Stimulated activated naive B cell treated with anti-CD40 and anti-IgM and Interleukin-4, amounts not matched to agents 10 μg/mL and 1 μg/mL and 100 μg/mL, for 72 hours (primary cell): ENCODE measurements at regions not wholly inside any gene's neighbourhood (a gene's known extent, or its start where the extent isn't known, plus 50 kb on each side); places are given as distances from the start of the nearest gene placed in this dataset.

ENCODE experiments used
- ATAC-seq, 2 donors: fragments of 150-1000 bp; cut with Tn5 transposase; replicated peaks; 2 replicates each; pipeline ENCODE4 v1.10.0; 2021; ENCODE audit warnings: moderate library complexity in 1 of 2
- DNase-seq: peaks from one replicate; pipeline ENCODE4 v3.0.0; 2021
- H3K27ac Mint-ChIP-seq: one replicate; pipeline ENCODE4 v1.8.0; 2022; ENCODE audit warnings: mild to moderate bottlenecking, mixed read lengths
- H3K27me3 Mint-ChIP-seq, 2 donors: one replicate each; pipeline ENCODE4 v1.8.0; 2022; ENCODE audit warnings: mixed read lengths in 2 of 2
- H3K36me3 Mint-ChIP-seq, 2 donors: one replicate each; pipeline ENCODE4 v1.8.0; 2022; ENCODE audit warnings: mixed read lengths in 2 of 2, mild to moderate bottlenecking in 1 of 2
- H3K4me1 Mint-ChIP-seq, 2 donors: one replicate each; pipeline ENCODE4 v1.8.0; 2022; ENCODE audit warnings: mixed read lengths in 2 of 2, mild to moderate bottlenecking in 1 of 2
- H3K4me3 Mint-ChIP-seq, 2 donors: one replicate each; pipeline ENCODE4 v1.8.0; 2022; ENCODE audit warnings: mild to moderate bottlenecking in 2 of 2, mixed read lengths in 2 of 2, moderate library complexity in 1 of 2
- H3K9me3 Mint-ChIP-seq, 2 donors: one replicate each; pipeline ENCODE4 v1.8.0; 2022; ENCODE audit warnings: mixed read lengths in 2 of 2, mild to moderate bottlenecking in 1 of 2

- peaks cover 0 to 4% of the 10 kb centered on the region in 2 donors for H3K36me3 Mint-ChIP-seq
- ATAC-seq = no peak
- H3K4me3 Mint-ChIP-seq = no peak overlapping the region
- no peak overlapping the region for H3K27ac Mint-ChIP-seq
- no peak for DNase-seq
- peaks cover 0 to 3% of the 10 kb centered on the region in 2 donors for H3K9me3 Mint-ChIP-seq
- H3K4me1 Mint-ChIP-seq = peaks cover 2 to 8% of the 10 kb centered on the region in 2 donors
- H3K27me3 Mint-ChIP-seq = no peaks in the 10 kb centered on the region
These were observed 73.7 kb upstream of the APOBEC4 start for GRCh38 chr1:183726825-183727224.

- ATAC-seq (no peak), DNase-seq (no peak)
- no peak overlapping the region for H3K27ac Mint-ChIP-seq
- no peaks in the 10 kb centered on the region for H3K27me3 Mint-ChIP-seq
- peaks cover 0 to 4% of the 10 kb centered on the region in 2 donors for H3K36me3 Mint-ChIP-seq
- no peak overlapping the region for H3K4me3 Mint-ChIP-seq
- peaks cover 0 to 3% of the 10 kb centered on the region in 2 donors for H3K9me3 Mint-ChIP-seq
- H3K4me1 Mint-ChIP-seq = no peaks in the 10 kb centered on the region
These were observed 71.4 kb upstream of the APOBEC4 start for GRCh38 chr1:183724350-183725042.

GRCh38 chr1:183723571-183723970 lies 70.5 kb upstream of the APOBEC4 start:
- peaks cover 0 to 3% of the 10 kb centered on the region in 2 donors for H3K9me3 Mint-ChIP-seq
- no peak overlapping the region for H3K4me3 Mint-ChIP-seq
- ATAC-seq = no peak
- no peaks in the 10 kb centered on the region for H3K4me1 Mint-ChIP-seq
- no peak for DNase-seq
- no peak overlapping the region for H3K27ac Mint-ChIP-seq
- peaks cover 0 to 4% of the 10 kb centered on the region in 2 donors for H3K36me3 Mint-ChIP-seq
- H3K27me3 Mint-ChIP-seq = no peaks in the 10 kb centered on the region

GRCh38 chr1:183721041-183721440 lies 67.9 kb upstream of the APOBEC4 start:
- Mint-ChIP-seq H3K27me3 (no peaks in the 10 kb centered on the region), H3K27ac (no peak overlapping the region), H3K9me3 (no peaks in the 10 kb centered on the region), H3K4me3 (no peak overlapping the region), H3K4me1 (no peaks in the 10 kb centered on the region), H3K36me3 (no peaks in the 10 kb centered on the region)
- ATAC-seq = no peak
- DNase-seq = no peak

- Mint-ChIP-seq H3K27ac (no peak overlapping the region), H3K4me1 (no peaks in the 10 kb centered on the region), H3K27me3 (no peaks in the 10 kb centered on the region), H3K9me3 (no peaks in the 10 kb centered on the region), H3K36me3 (no peaks in the 10 kb centered on the region), H3K4me3 (no peak overlapping the region)
- DNase-seq = no peak
- no peak for ATAC-seq
These were observed 66.9 kb upstream of the APOBEC4 start for GRCh38 chr1:183720028-183720427.

- no peaks in the 10 kb centered on the region for H3K4me1 Mint-ChIP-seq
- no peak overlapping the region for H3K27ac Mint-ChIP-seq
- no peaks in the 10 kb centered on the region for H3K9me3 Mint-ChIP-seq
- H3K36me3 Mint-ChIP-seq = no peaks in the 10 kb centered on the region
- DNase-seq (no peak), ATAC-seq (no peak)
- H3K4me3 Mint-ChIP-seq = no peak overlapping the region
- H3K27me3 Mint-ChIP-seq = no peaks in the 10 kb centered on the region
These were observed 66.2 kb upstream of the APOBEC4 start for GRCh38 chr1:183719289-183719688.

GRCh38 chr1:183716286-183716685 lies 63.2 kb upstream of the APOBEC4 start:
- Mint-ChIP-seq H3K4me3 (no peak overlapping the region), H3K4me1 (no peaks in the 10 kb centered on the region), H3K36me3 (no peaks in the 10 kb centered on the region), H3K27ac (no peak overlapping the region), H3K27me3 (no peaks in the 10 kb centered on the region), H3K9me3 (no peaks in the 10 kb centered on the region)
- no peak for ATAC-seq
- no peak for DNase-seq

GRCh38 chr1:183711741-183712361 lies 58.7 kb upstream of the APOBEC4 start:
- no peaks in the 10 kb centered on the region for H3K9me3 Mint-ChIP-seq
- H3K27ac Mint-ChIP-seq = no peak overlapping the region
- H3K27me3 Mint-ChIP-seq = no peaks in the 10 kb centered on the region
- ATAC-seq (no peak), DNase-seq (no peak)
- H3K4me1 Mint-ChIP-seq = peaks cover 0 to 3% of the 10 kb centered on the region in 2 donors
- no peak overlapping the region for H3K4me3 Mint-ChIP-seq
- H3K36me3 Mint-ChIP-seq = no peaks in the 10 kb centered on the region

- Mint-ChIP-seq H3K4me3 (no peak overlapping the region), H3K4me1 (peaks cover 0 to 3% of the 10 kb centered on the region in 2 donors), H3K9me3 (no peaks in the 10 kb centered on the region), H3K27ac (no peak overlapping the region), H3K36me3 (no peaks in the 10 kb centered on the region), H3K27me3 (no peaks in the 10 kb centered on the region)
- DNase-seq = no peak
- ATAC-seq = no peak
These were observed 58.1 kb upstream of the APOBEC4 start for GRCh38 chr1:183711165-183711682.

GRCh38 chr1:183710734-183711133 lies 57.6 kb upstream of the APOBEC4 start:
- Mint-ChIP-seq H3K4me1 (peaks cover 0 to 3% of the 10 kb centered on the region in 2 donors), H3K9me3 (no peaks in the 10 kb centered on the region), H3K4me3 (no peak overlapping the region), H3K27ac (no peak overlapping the region), H3K36me3 (no peaks in the 10 kb centered on the region), H3K27me3 (no peaks in the 10 kb centered on the region)
- ATAC-seq (no peak), DNase-seq (no peak)

GRCh38 chr1:183710333-183710732 lies 57.2 kb upstream of the APOBEC4 start:
- Mint-ChIP-seq H3K27ac (no peak overlapping the region), H3K4me3 (no peak overlapping the region), H3K36me3 (no peaks in the 10 kb centered on the region), H3K9me3 (no peaks in the 10 kb centered on the region), H3K27me3 (no peaks in the 10 kb centered on the region), H3K4me1 (peaks cover 0 to 3% of the 10 kb centered on the region in 2 donors)
- ATAC-seq (no peak), DNase-seq (no peak)

GRCh38 chr1:183704131-183704530 lies 51.0 kb upstream of the APOBEC4 start:
- Mint-ChIP-seq H3K27me3 (no peaks in the 10 kb centered on the region), H3K4me1 (peaks cover 0 to 2% of the 10 kb centered on the region in 2 donors), H3K4me3 (no peak overlapping the region), H3K27ac (no peak overlapping the region), H3K9me3 (no peaks in the 10 kb centered on the region), H3K36me3 (peaks cover 1 to 3% of the 10 kb centered on the region in 2 donors)
- DNase-seq (no peak), ATAC-seq (no peak)
